HG03045 (cell line): ENCODE measurements at regions not wholly inside any gene's neighbourhood (a gene's known extent, or its start where the extent isn't known, plus 50 kb on each side); places are given as distances from the start of the nearest gene placed in this dataset.

Source experiments
- ATAC-seq: cut with Tn5 transposase; IDR thresholded peaks from one replicate; pipeline ENCODE4 v1.9.1; 2021; ENCODE audit warnings: mild to moderate bottlenecking, moderate library complexity; ENCODE audit not compliant: unreplicated experiment

DNA sequence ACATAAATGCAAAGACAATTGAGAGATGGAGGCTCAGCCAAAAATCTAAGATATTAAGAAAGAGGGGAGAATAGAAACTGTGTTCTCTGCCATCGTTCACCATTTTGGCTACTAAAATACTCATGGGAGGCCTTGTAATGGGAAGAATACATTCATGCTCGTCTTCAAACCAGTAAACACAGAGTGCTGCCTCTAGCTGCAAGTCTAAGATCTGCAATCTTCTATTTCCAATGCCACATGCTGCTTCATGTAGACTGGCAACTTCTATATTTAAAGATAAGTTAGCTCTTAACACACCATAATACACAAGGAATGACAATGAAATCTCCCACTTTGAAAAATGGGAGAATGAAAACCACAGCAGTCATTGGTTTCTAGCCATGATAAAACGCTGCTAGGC is 387.3 kb downstream of the HS3ST3B1 start:
- ATAC-seq = no peak

DNA sequence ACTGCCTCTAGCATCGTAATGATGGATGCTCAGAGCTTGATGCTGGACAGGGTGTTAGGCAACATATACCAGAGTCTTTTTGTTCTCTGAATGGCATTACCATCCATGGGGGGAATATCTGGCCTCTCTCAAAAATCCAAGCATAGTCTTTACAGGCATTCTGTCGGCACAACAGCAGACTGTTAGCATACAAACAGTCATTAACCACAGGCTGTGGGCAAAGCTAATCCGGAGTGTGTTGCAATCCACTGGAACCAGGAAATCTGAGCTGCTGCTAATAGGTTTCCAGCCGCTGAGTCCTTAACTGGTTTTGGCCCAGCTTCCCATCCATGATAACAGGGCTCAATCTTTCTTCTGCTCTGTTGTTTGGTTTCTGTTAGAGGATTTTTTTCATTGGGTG is 371.9 kb downstream of the HS3ST3B1 start:
- ATAC-seq = no peak

DNA sequence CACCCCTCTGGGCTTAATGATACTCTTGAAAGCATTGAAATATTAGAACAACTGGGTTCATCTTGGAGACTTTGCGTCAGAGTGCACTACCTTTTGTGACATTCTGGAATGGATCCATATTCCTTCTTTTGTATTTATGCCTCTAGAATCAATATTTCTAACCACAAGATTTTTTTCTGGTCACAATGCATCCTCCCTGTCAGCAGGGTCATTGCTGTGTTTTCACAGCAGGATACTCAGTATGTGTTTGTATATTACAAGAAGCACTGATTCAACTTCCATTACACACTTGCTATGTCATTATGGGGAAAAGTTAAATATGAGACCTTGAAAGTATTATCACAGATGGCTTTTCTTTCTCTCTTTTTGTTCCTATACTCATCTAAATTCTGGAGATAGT is 370.0 kb downstream of the HS3ST3B1 start:
- ATAC-seq = no peak

DNA sequence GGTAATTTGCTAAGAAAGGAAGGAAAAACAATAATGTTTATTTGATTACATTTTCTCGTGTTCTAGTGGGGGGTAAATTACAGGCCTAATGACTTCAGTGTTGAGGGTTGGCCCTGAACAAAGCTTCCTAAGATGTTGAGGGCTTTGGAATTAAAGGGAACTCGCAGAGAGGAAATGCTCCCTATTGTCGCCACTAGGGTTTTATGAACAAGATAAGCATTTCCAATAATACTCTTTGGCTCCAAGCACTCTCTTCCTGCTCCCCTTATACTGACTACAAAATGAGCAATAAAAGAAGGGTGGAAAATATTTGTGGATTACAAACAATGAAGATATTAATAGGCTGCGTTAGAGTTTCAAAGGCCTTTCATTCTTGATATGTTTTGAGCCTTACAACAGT is 363.6 kb downstream of the HS3ST3B1 start:
- no peak for ATAC-seq

DNA sequence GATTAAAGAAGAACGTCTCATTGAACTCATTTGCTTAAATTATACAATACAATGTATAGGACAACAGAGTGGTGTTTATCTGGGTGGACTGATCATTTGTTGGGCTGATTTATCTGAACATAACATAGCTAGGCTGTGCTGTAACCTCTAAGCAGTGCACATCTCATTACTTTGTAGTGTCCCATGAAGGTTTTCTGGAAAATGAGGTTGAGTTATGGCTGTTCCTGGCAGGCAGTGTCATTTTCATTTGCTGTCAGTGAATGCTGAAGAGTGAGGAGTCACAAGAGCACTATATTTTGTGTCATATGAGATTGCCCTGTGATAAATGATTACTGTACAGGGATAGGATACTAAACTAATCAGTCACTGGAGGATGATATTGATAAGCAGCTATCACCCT is 340.2 kb downstream of the HS3ST3B1 start:
- ATAC-seq = no peak

DNA sequence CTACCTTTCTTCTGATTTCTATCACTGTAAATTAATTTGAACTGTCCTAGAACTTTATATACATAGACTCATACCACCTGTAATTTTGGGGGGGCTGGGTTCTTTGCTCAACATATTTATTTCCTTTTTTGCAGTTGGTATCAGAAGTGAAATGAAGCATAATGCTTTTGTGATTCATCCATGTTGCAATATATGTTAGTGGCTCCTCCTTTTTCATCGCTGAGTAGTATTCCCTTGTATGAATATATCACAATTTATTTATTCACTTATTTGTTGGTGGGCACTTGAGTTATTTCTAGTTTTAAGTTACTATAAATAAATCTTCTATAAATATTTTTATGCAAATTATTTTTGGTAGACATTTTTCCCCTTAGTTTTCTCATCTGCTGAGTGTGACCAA is 336.4 kb downstream of the HS3ST3B1 start:
- ATAC-seq = no peak

DNA sequence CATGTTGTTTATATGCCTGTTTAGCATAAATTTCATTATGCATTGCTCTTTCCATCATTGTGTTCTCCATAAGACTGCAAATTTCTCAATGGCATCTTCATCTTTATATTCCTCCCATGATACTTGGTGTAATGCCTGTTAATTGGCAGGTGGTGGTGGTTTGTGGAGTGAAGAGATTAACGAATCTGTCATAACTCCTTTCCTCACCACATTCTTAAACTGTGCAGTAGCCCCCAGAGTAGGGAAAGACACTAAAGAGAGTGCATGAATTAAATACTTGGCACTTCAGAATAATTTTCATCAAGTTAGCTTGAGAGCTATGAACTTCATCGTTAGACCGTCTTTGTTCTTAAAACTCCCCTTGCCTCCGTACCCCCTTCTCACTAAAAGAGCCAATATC is 329.7 kb downstream of the HS3ST3B1 start:
- no peak for ATAC-seq

DNA sequence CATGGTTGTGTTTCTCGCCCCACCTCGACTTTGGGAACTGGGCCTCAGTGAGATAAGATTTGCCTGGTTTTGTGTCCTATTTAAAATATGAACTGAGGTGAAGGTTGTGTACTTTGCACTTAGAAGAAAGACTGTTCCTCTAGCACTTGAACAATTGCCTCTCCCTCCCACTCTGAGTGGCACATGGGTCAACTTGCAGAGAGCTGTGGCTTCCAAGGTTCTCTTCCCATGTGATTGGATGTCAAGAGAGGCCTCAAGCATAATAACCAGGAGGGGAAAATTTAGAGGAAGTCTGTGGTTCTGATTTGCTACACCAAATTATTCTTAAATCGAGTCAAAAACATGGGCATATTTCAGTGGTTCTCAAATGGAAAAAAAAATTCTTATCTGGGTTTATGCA is 329.2 kb downstream of the HS3ST3B1 start:
- ATAC-seq = no peak

DNA sequence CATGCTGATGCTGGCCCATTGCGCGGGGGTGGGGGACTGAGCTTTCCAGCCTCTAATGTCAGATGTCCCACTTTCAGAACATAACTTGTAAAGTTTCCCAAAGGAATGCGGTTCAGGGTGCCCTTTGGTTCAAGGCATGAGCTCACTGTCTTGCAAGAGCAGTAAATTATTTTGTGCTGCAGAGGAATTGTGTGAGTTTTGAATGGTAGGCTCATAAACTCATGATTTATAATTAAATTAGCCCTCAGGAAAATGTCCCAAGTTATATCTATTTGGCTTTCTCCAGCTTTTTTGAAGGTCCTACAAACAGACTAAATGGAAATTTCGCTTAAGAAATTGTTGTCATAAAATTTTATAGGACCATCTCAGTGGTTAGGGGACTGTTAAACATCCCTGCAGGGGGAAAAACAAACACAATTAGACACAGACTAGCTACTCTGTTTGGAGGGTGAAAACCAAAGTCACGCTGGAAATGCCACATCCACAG is 321.8 kb downstream of the HS3ST3B1 start:
- no peak for ATAC-seq

DNA sequence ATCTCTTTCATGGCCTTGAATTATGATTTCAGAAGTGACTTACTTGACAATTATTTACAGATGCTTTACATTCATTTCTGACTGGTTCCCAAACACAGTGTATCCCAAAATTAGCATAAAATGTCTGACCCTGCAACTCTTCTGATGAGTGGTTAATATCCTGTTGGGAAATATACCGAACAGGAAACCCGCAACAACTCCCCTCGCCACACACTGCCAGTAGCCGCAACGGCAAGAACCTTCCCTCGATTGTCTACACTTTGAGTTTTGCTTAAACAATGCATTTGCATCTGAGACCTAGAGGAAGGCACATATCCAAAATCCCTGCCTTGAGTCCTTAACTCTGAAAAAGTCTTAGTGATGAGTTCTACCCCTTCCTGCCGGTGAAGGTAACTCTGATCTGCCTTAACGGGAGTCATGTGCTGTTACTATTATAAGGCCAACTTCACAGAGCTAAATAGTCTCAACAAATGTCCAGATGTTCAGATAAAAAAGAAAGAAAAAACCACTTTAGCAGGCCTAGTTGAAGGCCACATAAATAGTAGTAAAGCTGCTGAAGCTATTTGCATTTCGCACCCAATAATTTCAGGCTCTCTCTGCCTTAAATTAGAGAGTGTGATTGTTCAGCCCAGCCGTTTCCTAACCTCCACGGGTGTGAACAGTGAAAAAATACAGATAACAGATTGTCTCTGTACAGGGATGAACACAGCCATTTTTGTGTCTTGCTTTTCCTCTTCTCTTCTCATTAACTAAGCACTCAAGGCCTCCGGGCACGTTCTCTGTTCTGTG is 321.1 kb downstream of the HS3ST3B1 start:
- ATAC-seq = no peak

DNA sequence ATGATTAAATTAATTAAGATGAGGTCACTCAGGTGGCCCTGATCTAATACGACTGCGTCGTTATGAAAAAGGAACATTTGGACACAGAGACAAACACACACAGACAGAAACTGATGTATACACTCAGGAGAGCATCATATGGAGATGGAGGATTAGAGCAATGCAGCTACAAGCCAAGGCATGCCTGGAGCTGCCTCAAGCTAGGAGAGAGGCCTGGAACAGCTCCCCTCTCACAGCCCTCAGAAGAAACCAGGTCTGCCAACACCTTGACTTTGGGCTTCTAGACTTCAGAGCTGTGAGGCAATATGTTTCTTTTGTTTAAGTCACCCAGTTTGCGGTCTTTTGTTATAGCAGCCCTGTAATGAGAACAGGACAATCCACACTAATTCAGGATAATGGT is 318.9 kb downstream of the HS3ST3B1 start:
- ATAC-seq = no peak

DNA sequence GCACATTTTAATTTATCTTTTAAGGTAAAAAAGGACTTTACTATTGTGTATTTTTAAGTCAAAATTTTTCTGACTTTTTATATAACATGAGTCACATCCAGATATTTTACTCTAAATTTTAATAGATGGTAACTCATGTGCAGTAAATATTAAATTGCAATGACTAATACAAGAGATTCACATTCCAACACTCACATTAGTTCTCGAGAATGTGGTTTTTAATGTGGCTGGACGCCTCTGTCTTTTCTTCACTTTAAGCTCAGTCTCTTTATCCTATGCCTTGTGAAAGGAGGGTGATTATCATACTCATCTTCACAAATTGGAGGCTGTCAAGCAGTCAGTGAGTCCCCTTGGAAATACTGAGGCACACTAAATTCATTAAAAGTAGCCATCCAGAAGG is 315.6 kb downstream of the HS3ST3B1 start:
- ATAC-seq = no peak

DNA sequence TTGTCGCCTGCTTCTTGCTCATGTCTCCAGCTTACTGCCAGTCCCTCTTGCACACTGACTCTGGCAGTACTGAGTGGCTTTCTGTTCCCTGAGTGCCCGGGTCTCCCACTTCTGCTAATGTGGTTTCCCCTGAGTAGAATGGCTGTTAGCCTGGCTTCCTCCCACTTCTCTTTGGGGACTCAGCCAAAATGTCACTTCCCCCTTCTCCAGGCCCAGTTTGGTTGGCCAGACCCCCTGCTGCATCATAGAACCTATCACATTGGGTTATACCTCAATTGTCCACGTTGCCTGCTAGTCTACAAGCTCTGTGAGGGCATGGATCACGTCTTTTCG is 304.4 kb downstream of the HS3ST3B1 start:
- no peak for ATAC-seq

DNA sequence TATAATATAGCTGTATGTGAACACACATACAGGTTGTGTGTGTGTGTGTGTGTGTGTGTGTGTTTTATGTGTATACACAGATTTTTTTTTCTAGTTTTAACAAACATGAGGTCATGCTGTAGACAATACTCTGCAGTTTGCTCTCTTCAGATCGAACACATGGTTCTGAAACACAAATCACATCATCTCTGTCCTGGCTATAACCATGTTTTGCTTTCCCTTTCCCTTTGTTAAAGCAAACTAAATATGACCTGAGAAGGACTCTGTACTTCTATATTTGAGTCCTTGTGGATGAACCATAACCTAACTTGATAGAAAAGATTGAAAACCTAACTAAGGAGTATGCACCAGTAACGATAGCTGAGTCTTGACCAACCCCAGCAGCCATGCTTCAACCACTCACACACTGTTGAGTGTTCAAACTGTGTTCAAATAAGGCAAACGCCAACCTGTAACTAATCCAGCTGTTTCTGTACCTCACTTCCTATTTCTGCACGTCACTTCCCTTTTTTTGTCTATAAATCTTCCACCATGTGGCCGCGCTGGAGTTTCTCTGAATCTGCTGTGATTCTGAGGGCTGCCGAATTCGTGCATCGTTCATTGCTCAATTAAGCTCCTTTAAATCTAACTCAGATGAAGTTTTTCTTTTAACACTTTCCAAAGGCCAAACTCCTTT is 303.8 kb downstream of the HS3ST3B1 start:
- ATAC-seq = no peak

DNA sequence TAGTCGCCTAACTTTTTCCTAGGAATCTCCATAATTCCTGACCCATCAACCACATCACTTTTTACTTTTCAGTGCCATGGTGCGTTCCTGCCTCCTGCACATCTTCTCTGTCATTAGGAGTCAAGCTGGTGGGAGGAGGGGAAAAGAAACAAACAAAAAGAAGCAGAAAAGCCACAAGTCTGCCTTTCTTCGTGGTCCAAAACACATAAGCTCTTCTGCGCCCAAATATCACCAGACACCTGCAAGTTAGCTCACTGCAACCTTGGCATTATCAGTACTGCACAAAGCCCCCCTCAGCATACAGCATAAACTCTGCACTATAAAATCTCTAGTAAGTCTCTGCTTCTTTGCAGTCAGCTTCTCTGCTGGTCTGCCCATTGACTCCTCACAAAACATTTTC is 295.3 kb downstream of the HS3ST3B1 start:
- no peak for ATAC-seq

DNA sequence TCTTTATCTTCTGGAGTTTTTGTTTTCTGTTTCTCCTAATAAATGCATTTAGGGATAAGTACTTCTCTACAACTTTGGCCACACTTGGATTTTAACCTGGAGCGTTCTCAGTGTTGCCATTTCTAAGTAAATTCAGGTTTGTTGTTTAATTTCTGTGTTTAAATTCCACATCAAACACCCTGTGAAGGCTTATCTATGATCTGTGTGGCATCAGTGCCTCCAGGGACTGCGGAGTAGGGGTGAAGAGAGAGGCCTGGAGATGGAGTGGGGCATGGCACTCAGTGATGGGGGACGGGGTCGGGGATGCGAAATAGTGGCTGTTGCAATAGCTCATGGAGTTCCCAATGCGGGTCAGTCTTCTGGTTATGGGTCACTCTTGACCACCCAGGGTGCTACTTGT is 294.8 kb downstream of the HS3ST3B1 start:
- ATAC-seq = no peak

DNA sequence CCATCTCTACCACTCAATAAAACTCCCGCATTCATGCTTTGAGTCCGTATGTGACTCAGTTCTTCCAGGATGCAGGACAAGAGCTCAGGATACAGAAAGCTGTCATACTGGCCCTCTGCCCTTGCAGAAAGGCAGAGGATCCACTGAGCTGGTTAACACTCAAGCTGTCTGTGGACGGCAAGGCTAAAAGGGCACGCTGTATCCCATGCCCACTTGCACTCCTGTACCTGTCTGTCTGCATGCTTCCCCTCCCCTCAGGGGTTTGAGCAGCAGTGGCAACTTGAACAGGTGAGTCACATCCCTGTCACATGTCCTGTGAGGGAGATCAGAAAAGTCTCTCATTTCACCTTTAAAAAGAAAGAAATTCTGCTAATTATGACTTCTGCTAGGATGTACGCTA is 293.8 kb downstream of the HS3ST3B1 start:
- no peak for ATAC-seq

DNA sequence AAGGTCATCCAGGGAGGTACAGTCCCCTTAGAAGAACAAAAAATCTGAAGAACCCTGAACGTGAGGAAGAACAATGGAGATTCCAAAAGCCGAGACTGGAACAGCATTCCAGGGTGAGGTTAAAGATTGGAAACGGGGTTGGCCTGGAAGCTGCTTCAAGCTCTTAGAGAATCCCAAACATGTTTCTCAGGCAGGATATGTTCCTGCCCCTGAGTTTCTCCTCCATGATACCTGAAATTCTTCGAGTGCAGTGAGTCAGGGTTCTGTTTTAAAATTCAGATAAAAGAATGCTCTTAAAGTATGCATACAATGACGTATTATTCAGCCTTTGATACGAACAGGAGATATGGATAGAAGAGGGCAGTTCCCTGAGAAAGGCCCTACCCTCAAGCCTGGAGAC is 293.1 kb downstream of the HS3ST3B1 start:
- no peak for ATAC-seq

DNA sequence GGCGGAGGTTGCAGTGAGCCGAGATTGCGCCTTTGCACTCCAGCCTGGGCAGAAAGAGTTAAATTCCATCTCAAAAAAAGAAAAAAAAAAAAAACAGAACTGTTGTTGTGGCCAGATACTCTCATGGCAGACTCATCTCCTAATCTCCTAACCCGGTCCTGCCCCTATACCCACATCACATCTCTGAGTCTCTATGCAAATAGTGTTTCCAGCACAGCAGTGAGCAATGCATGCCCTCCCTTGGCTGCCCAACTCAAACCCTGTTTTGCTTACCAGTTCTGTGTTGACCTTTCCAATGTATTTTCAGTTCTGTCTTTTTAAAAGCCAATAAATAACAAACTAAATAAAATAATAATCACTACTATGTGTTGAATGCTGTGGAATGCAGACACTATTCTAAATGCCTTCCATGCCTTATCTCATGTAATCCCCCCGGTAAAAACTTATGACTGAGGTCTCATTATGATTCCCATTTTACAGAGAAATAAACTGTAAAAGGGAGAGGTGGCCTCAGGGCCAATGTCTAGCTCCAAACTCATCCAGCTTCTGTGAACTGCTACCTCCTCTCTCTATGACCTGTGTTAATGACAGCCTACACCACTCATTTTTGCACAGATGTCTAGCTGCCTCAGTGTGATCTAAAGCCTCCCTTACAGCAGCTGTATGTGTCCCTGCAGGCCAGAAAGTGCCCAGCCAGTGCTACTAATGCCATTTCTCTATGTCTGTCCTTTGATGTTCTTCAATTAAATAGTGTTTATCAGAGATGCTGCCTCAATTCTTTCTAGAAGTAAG is 289.8 kb downstream of the HS3ST3B1 start:
- ATAC-seq = no peak

DNA sequence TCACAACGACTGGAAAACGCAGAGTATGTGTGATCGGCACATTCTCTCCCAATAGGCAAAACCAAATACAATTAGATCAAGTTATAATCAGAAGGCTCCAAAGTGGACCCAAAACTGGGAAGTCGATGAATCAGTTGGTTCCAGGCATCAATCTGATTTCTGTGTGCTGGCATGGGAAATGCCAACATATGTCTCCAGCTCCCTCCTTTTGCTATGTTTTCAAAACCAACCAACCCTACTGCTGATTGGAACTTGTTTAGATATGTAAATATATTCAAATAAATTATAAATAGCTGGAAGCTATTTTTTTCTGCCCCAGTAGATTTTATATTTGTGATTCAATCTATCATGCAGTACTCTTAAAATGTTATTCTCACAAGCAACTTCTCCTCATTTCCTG is 284.2 kb downstream of the HS3ST3B1 start:
- no peak for ATAC-seq

DNA sequence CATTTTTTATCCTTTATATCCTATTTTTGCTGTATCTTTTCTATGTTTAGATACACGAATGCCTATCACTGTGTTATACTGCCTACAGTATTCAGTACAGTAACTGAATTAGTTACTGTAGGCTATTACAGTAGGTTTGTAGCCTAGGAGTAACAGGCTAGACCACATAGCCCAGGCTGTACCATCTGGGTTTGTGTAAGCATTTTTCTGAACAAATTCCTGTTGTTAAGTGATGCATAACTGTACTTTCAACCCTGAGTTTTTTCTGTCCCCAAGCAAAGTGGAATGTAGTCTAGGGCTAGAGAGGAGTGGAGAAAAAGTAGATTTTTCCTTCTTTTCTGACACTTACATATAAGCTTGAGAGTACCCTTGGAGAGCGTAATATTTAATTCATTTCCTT is 282.1 kb downstream of the HS3ST3B1 start:
- ATAC-seq = no peak
